H1 (cell line): ENCODE measurements at regions not wholly inside any gene's neighbourhood (a gene's known extent, or its start where the extent isn't known, plus 50 kb on each side); places are given as distances from the start of the nearest gene placed in this dataset.

Experiments used
- CTCF ChIA-PET: fragments of 300-600 bp; sonication (Branson Sonifier 250); formaldehyde crosslinking; loops from one replicate; lab custom pipeline; 2021; ENCODE audit not compliant: partially characterized antibody; lab: Charles Lee
- POLR2A ChIA-PET: fragments of 300-600 bp; sonication (Branson Sonifier 250); formaldehyde crosslinking; loops from one replicate; lab custom pipeline; 2021; ENCODE audit warnings: inconsistent platforms; ENCODE audit not compliant: partially characterized antibody; lab: Charles Lee
- DNase-seq, 2 experiments: peaks; one replicate each; pipeline versions ENCODE4 v3.0.0 to v3.0.0-alpha.2; 2010 to 2022; ENCODE audit warnings: low spot score in 2 of 2, low read depth in 1 of 2, mixed read lengths in 1 of 2
- FAIRE-seq: peaks from 2 replicates; lab custom pipeline; 2011; peaks lifted over from hg19 to GRCh38; lab: Jason Lieb, UNC
- H2AFZ ChIP-seq: 2 replicates; pipeline ENCODE4 v1.8.1; 2012; ENCODE audit warnings: low read length, inconsistent platforms
- H2AK5ac ChIP-seq: 2 replicates; pipeline ENCODE4 v1.6.1; 2013; ENCODE audit warnings: low read depth, low read length
- H2BK120ac ChIP-seq: replicated peaks from 2 replicates; pipeline ENCODE3; 2013; ENCODE audit warnings: low read depth, low read length, inconsistent platforms
- H2BK12ac ChIP-seq: 2 replicates; pipeline ENCODE4 v1.6.1; 2013; ENCODE audit warnings: low read depth, low read length
- H2BK15ac ChIP-seq: 2 replicates; pipeline ENCODE4 v1.6.1; 2013; ENCODE audit warnings: low read length
- H2BK20ac ChIP-seq: 2 replicates; pipeline ENCODE4 v1.6.1; 2013; ENCODE audit warnings: low read length
- H2BK5ac ChIP-seq: 2 replicates; pipeline ENCODE4 v1.6.1; 2013; ENCODE audit warnings: low read depth, low read length
- H3K14ac ChIP-seq: 2 replicates; pipeline ENCODE4 v1.6.1; 2013; ENCODE audit warnings: inconsistent platforms; ENCODE audit not compliant: insufficient read length
- H3K18ac ChIP-seq: 2 replicates; pipeline ENCODE4 v1.6.1; 2013; ENCODE audit warnings: low read length; ENCODE audit errors: extremely low read depth
- H3K23ac ChIP-seq: 2 replicates; pipeline ENCODE4 v1.6.1; 2013; ENCODE audit warnings: inconsistent platforms; ENCODE audit not compliant: insufficient read length
- H3K23me2 ChIP-seq: 2 replicates; pipeline ENCODE4 v1.6.1; 2013; ENCODE audit warnings: low read depth, low read length
- H3K27ac ChIP-seq: 2 replicates; pipeline ENCODE4 v1.6.1; 2011; ENCODE audit warnings: low read depth, low read length, inconsistent platforms
- H3K27me3 ChIP-seq, 4 experiments: replicated peaks in 1 of 4; 1 replicate in 1 of 4; 2 replicates in 3 of 4; pipeline versions ENCODE4 v1.6.1 to v1.8.1; 2011 to 2013; ENCODE audit warnings: low read length in 3 of 4, mild to moderate bottlenecking in 3 of 4, inconsistent platforms in 2 of 4, mixed read lengths in 2 of 4, moderate library complexity in 1 of 4; ENCODE audit not compliant: control insufficient read depth in 3 of 4, insufficient read depth in 3 of 4; ENCODE audit errors: extremely low read depth in 1 of 4
- H3K36me3 ChIP-seq, 4 experiments: 2 replicates each; pipeline versions ENCODE4 v1.6.1 to v1.8.1; 2011 to 2013; ENCODE audit warnings: mild to moderate bottlenecking in 4 of 4, low read length in 3 of 4, moderate library complexity in 2 of 4, control low read depth in 1 of 4, inconsistent platforms in 1 of 4; ENCODE audit not compliant: insufficient read depth in 4 of 4, control insufficient read depth in 2 of 4
- H3K4ac ChIP-seq: replicated peaks from 2 replicates; pipeline ENCODE3; 2013; ENCODE audit warnings: low read length, low read depth, mixed read lengths, inconsistent platforms; ENCODE audit not compliant: insufficient read length
- H3K4me1 ChIP-seq, 4 experiments: replicated peaks in 1 of 4; 1 replicate in 1 of 4; 2 replicates in 3 of 4; pipeline versions ENCODE4 v1.6.1 to v1.8.1; 2011 to 2013; ENCODE audit warnings: low read length in 3 of 4, inconsistent platforms in 2 of 4, mixed read lengths in 1 of 4; ENCODE audit not compliant: insufficient read depth in 4 of 4, control insufficient read depth in 3 of 4
- H3K4me2 ChIP-seq, 2 experiments: 2 replicates each; pipeline versions ENCODE4 v1.6.1 to v1.8.1; 2011 to 2013; ENCODE audit warnings: low read depth in 2 of 2, low read length in 2 of 2, control low read depth in 1 of 2, inconsistent platforms in 1 of 2, mild to moderate bottlenecking in 1 of 2; ENCODE audit not compliant: insufficient read depth in 1 of 2
- H3K4me3 ChIP-seq, 4 experiments: fragments of 200-600, 300-600 bp in 1 of 4; sonication (generic), shearing (Covaris generic), sonication (Bioruptor Twin) in 1 of 4; 2 replicates each; pipeline versions ENCODE4 v1.5.1 to v1.8.1; 2011 to 2016; ENCODE audit warnings: low read length in 4 of 4, low read depth in 3 of 4, control low read depth in 2 of 4, inconsistent platforms in 2 of 4, mild to moderate bottlenecking in 2 of 4, mixed read lengths in 1 of 4, moderate library complexity in 1 of 4; ENCODE audit not compliant: insufficient read depth in 2 of 4; ENCODE audit errors: extremely low read depth in 1 of 4
- H3K56ac ChIP-seq: replicated peaks from 2 replicates; pipeline ENCODE3; 2013; ENCODE audit warnings: low read depth, mild to moderate bottlenecking, mixed read lengths, low read length, inconsistent platforms; ENCODE audit not compliant: insufficient read length
- H3K79me1 ChIP-seq: 2 replicates; pipeline ENCODE4 v1.6.1; 2013; ENCODE audit warnings: low read depth, low read length, control low read depth
- H3K79me2 ChIP-seq, 2 experiments: 2 replicates each; pipeline versions ENCODE4 v1.6.1 to v1.8.1; 2012 to 2013; ENCODE audit warnings: low read length in 2 of 2, mild to moderate bottlenecking in 2 of 2, inconsistent platforms in 1 of 2; ENCODE audit not compliant: insufficient read depth in 2 of 2, control insufficient read depth in 1 of 2
- H3K9ac ChIP-seq, 4 experiments: replicated peaks in 1 of 4; 1 replicate in 1 of 4; 2 replicates in 3 of 4; pipeline versions ENCODE4 v1.6.1 to v1.8.1; 2011 to 2013; ENCODE audit warnings: low read depth in 3 of 4, low read length in 3 of 4, control low read depth in 2 of 4, mild to moderate bottlenecking in 2 of 4, moderate library complexity in 2 of 4, inconsistent platforms in 1 of 4; ENCODE audit errors: extremely low read depth in 1 of 4
- H3K9me3 ChIP-seq, 2 experiments: 2 replicates each; pipeline versions ENCODE4 v1.6.1 to v1.8.1; 2012 to 2013; ENCODE audit warnings: mild to moderate bottlenecking in 2 of 2, moderate library complexity in 2 of 2, control low read depth in 1 of 2, inconsistent platforms in 1 of 2, low read depth in 1 of 2, low read length in 1 of 2, mixed read lengths in 1 of 2; ENCODE audit not compliant: insufficient read depth in 2 of 2
- H4K20me1 ChIP-seq, 2 experiments: replicated peaks in 1 of 2; 2 replicates each; pipeline versions ENCODE3 to v1.8.1; 2011 to 2013; ENCODE audit warnings: inconsistent platforms in 2 of 2, low read length in 2 of 2, mild to moderate bottlenecking in 1 of 2; ENCODE audit not compliant: insufficient read depth in 2 of 2, control insufficient read depth in 1 of 2
- H4K5ac ChIP-seq: 2 replicates; pipeline ENCODE4 v1.6.1; 2013; ENCODE audit warnings: low read length, low read depth, mixed read lengths, inconsistent platforms; ENCODE audit not compliant: insufficient read length
- H4K8ac ChIP-seq: 2 replicates; pipeline ENCODE4 v1.8.0; 2013; ENCODE audit warnings: mild to moderate bottlenecking, moderate library complexity, low read length, inconsistent platforms; ENCODE audit not compliant: insufficient read depth; ENCODE audit errors: extremely low read depth
- H4K91ac ChIP-seq: replicated peaks from 2 replicates; pipeline ENCODE3; 2013; ENCODE audit warnings: low read length, mixed read lengths, inconsistent platforms; ENCODE audit not compliant: insufficient read length
- BCL11A ChIP-seq, 2 experiments: IDR thresholded peaks; one replicate each; pipeline ENCODE4 v1.6.1; 2011; ENCODE audit warnings: low read depth in 2 of 2, low read length in 2 of 2, mild to moderate bottlenecking in 2 of 2
- EZH2 ChIP-seq: fragments of 200-600 bp; sonication (generic); IDR thresholded peaks from 2 replicates; pipeline ENCODE4 v1.7.1; 2012; ENCODE audit warnings: low read depth, mild to moderate bottlenecking, moderate library complexity, low read length, inconsistent platforms; ENCODE audit not compliant: severe bottlenecking
- GTF2F1 ChIP-seq: IDR thresholded peaks from 2 replicates; pipeline ENCODE4 v1.6.1; 2012; ENCODE audit warnings: low read depth, low read length, improper control_type of control experiment, borderline replicate concordance
- HDAC2 ChIP-seq, 2 experiments: fragments of 300-600 bp in 1 of 2; sonication (generic) in 1 of 2; IDR thresholded peaks; 2 replicates each; pipeline ENCODE4 v1.6.1; 2011 to 2012; ENCODE audit warnings: low read depth in 2 of 2, low read length in 2 of 2, mild to moderate bottlenecking in 2 of 2, moderate library complexity in 2 of 2, borderline replicate concordance in 1 of 2, inconsistent platforms in 1 of 2
- NANOG ChIP-seq: IDR thresholded peaks from 2 replicates; pipeline ENCODE4 v1.6.1; 2011; ENCODE audit warnings: low read length, low read depth, mild to moderate bottlenecking, inconsistent platforms; ENCODE audit not compliant: insufficient read depth, poor library complexity, severe bottlenecking
- RXRA ChIP-seq: IDR thresholded peaks from 2 replicates; pipeline ENCODE4 v1.6.1; 2011; ENCODE audit warnings: low read depth, mild to moderate bottlenecking, low read length, moderate library complexity; ENCODE audit not compliant: insufficient read depth
- SIN3A ChIP-seq, 2 experiments: IDR thresholded peaks in 1 of 2; conservative IDR thresholded peaks in 1 of 2; 2 replicates each; pipeline ENCODE4 v1.6.1; 2011 to 2012; ENCODE audit warnings: low read length in 2 of 2, improper control_type of control experiment in 1 of 2, low read depth in 1 of 2, mild to moderate bottlenecking in 1 of 2
- WGBS, 2 experiments: shearing (Covaris generic) in 1 of 2; methylation state at CpG; one replicate each; pipeline versions ENCODE4 v1.1.6 to v1.1.7; 2013 to 2015; ENCODE audit warnings: low lambda C conversion rate in 2 of 2, mixed read lengths in 2 of 2, inconsistent platforms in 1 of 2, low coverage in 1 of 2, missing lambda C conversion rate in 1 of 2; ENCODE audit not compliant: insufficient replicate concordance in 2 of 2, insufficient coverage in 1 of 2, insufficient read length in 1 of 2; ENCODE audit errors: extremely low coverage in 1 of 2, missing lambda C conversion rate in 1 of 2; 5-methylcytosine and 5-hydroxymethylcytosine counted together

- Histone ChIP-seq H3K79me1 (no peaks in the 10 kb centered on the region), H3K23ac (no peak overlapping the region), H3K27ac (no peak overlapping the region), H3K27me3 (no peaks in the 10 kb centered on the region), H3K79me2 (no peaks in the 10 kb centered on the region), H3K23me2 (no peaks in the 10 kb centered on the region), H3K9me3 (peaks cover 0 to 8% of the 10 kb centered on the region in 2 experiments; a peak in 1 of 4 replicates), H3K4me1 (no peaks in the 10 kb centered on the region), H4K91ac (no peak overlapping the region), H3K56ac (no peak overlapping the region), H3K18ac (no peak overlapping the region), H2BK120ac (no peak overlapping the region), H2BK5ac (no peak overlapping the region), H4K8ac (no peak overlapping the region), H3K9ac (no peak overlapping the region), H2BK12ac (no peak overlapping the region), H3K4me2 (no peak overlapping the region), H3K4me3 (no peak overlapping the region), H2BK15ac (no peak overlapping the region), H4K20me1 (no peaks in the 10 kb centered on the region), H3K36me3 (no peaks in the 10 kb centered on the region), H4K5ac (no peak overlapping the region), H3K4ac (no peak overlapping the region), H2AFZ (peak overlapping the region; percentile 50; the same call in 1 of the 2 replicates), H3K14ac (no peak overlapping the region), H2AK5ac (no peak overlapping the region), H2BK20ac (no peak overlapping the region)
- DNase-seq (no peak), FAIRE-seq (no peak)
- POLR2A ChIA-PET, result no interaction called here
- CTCF ChIA-PET, result no interaction called here
- 92% methylated on average over 3 of the region's 3 CpGs; no CpG with 5 or more reads in 1 of the 2 experiments for WGBS, 2 experiments
- TF ChIP-seq GTF2F1, result no peak
- no peak for TF ChIP-seq SIN3A (conservative IDR thresholded peaks at IDR 0.05 in 1 of 2, IDR thresholded peaks at IDR 0.05 in 1 of 2; ENCODE audit: low read depth in 1 of 2, low read length in 2 of 2)
- TF ChIP-seq NANOG, result no peak
- TF ChIP-seq HDAC2 (IDR thresholded peaks at IDR 0.05; ENCODE audit: borderline replicate concordance in 1 of 2, low read depth in 2 of 2, low read length in 2 of 2), result no peak
- TF ChIP-seq RXRA, result no peak
- TF ChIP-seq BCL11A (IDR thresholded peaks at IDR 0.05; ENCODE audit: low read depth in 2 of 2, low read length in 2 of 2), result no peak
- no peak for TF ChIP-seq EZH2
These were observed 538.5 kb upstream of the MKI67 start for GRCh38 chr10:128664729-128665128.
